GM23338 (cell line): ENCODE measurements at regions not wholly inside any gene's neighbourhood (a gene's known extent, or its start where the extent isn't known, plus 50 kb on each side); places are given as distances from the start of the nearest gene placed in this dataset.

Experiments used
- ATAC-seq: fragments of 200-7000 bp; cut with Tn5 transposase; 3 replicates; pipeline ENCODE4 v1.9.1; 2020
- DNase-seq: peaks from one replicate; pipeline ENCODE4 v3.0.0-alpha.2; 2015; ENCODE audit warnings: low spot score
- H2AFZ ChIP-seq: fragments of 200-600 bp; sonication (generic); 2 replicates; pipeline ENCODE4 v1.8.0; 2016; ENCODE audit warnings: antibody characterized with exemption, mild to moderate bottlenecking, moderate library complexity
- H3F3A ChIP-seq: fragments of 200-600 bp; sonication (generic); replicated peaks from 2 replicates; pipeline ENCODE4 v1.8.0; 2017; ENCODE audit warnings: antibody characterized with exemption, mixed run types, low read depth
- H3K27ac ChIP-seq: fragments of 200-600 bp; sonication (generic); 2 replicates; pipeline ENCODE4 v1.6.1; 2016; ENCODE audit warnings: low read depth
- H3K27me3 ChIP-seq: fragments of 200-600 bp; sonication (generic); 2 replicates; pipeline ENCODE4 v1.8.0; 2016; ENCODE audit warnings: mild to moderate bottlenecking, mixed run types, moderate library complexity; ENCODE audit not compliant: insufficient read depth
- H3K36me3 ChIP-seq: fragments of 200-600 bp; sonication (generic); 2 replicates; pipeline ENCODE4 v1.8.0; 2016; ENCODE audit warnings: mild to moderate bottlenecking; ENCODE audit not compliant: insufficient read depth
- H3K4me1 ChIP-seq: fragments of 200-600 bp; sonication (generic); 2 replicates; pipeline ENCODE4 v1.8.0; 2016; ENCODE audit warnings: mild to moderate bottlenecking, moderate library complexity; ENCODE audit not compliant: insufficient read depth
- H3K4me2 ChIP-seq: fragments of 200-600 bp; sonication (generic); 2 replicates; pipeline ENCODE4 v1.7.1; 2017; ENCODE audit warnings: mixed run types
- H3K4me3 ChIP-seq: fragments of 200-600 bp; sonication (generic); 2 replicates; pipeline ENCODE4 v1.6.1; 2016; ENCODE audit warnings: mixed run types
- H3K79me2 ChIP-seq: fragments of 200-600 bp; sonication (generic); replicated peaks from 2 replicates; pipeline ENCODE4 v1.8.0; 2017; ENCODE audit warnings: mild to moderate bottlenecking; ENCODE audit not compliant: insufficient read depth
- H3K9me2 ChIP-seq: fragments of 200-600 bp; sonication (generic); 2 replicates; pipeline ENCODE4 v1.8.0; 2017; ENCODE audit not compliant: insufficient read depth
- H4K20me1 ChIP-seq: fragments of 200-600 bp; sonication (generic); replicated peaks from 2 replicates; pipeline ENCODE4 v1.8.0; 2017; ENCODE audit warnings: mild to moderate bottlenecking; ENCODE audit not compliant: insufficient read depth
- H3K27ac Mint-ChIP-seq: 2 replicates; pipeline ENCODE4 v1.8.0; 2020; ENCODE audit warnings: inconsistent platforms, mild to moderate bottlenecking, moderate library complexity, mixed read lengths
- H3K27me3 Mint-ChIP-seq: 3 replicates; pipeline ENCODE4 v1.8.0; 2022; ENCODE audit warnings: low read depth, mild to moderate bottlenecking, moderate library complexity, mixed read lengths, inconsistent platforms; ENCODE audit not compliant: insufficient read depth, poor library complexity
- H3K36me3 Mint-ChIP-seq: 3 replicates; pipeline ENCODE4 v1.8.0; 2021; ENCODE audit warnings: low read depth, mild to moderate bottlenecking, inconsistent platforms, moderate library complexity, mixed read lengths
- H3K4me1 Mint-ChIP-seq: 3 replicates; pipeline ENCODE4 v1.8.0; 2020; ENCODE audit warnings: mild to moderate bottlenecking, inconsistent platforms, mixed read lengths
- H3K4me3 Mint-ChIP-seq: 3 replicates; pipeline ENCODE4 v1.8.0; 2021; ENCODE audit warnings: moderate library complexity, mild to moderate bottlenecking, inconsistent platforms, mixed read lengths
- H3K9me3 Mint-ChIP-seq: 3 replicates; pipeline ENCODE4 v1.8.0; 2020; ENCODE audit warnings: moderate library complexity, mild to moderate bottlenecking, inconsistent platforms, mixed read lengths
- CREB1 ChIP-seq: fragments of 250-450 bp; sonication (Bioruptor Pico); IDR thresholded peaks from 2 replicates; pipeline ENCODE4 v1.5.0; 2020; ENCODE audit warnings: low read depth, mild to moderate bottlenecking, moderate library complexity
- CTCF ChIP-seq, 2 experiments: fragments of 200-600 bp in 1 of 2; sonication (generic) in 1 of 2; conservative IDR thresholded peaks; 2 replicates each; pipeline versions ENCODE4 v1.5.1 to v1.6.1; 2016 to 2017; ENCODE audit warnings: antibody characterized with exemption in 2 of 2, low read depth in 2 of 2, mild to moderate bottlenecking in 2 of 2, moderate library complexity in 1 of 2
- EZH2phosphoT487 ChIP-seq: fragments of 200-600 bp; sonication (generic); IDR thresholded peaks from one replicate; pipeline ENCODE4 v1.8.1; 2018; ENCODE audit warnings: antibody characterized with exemption; ENCODE audit not compliant: unreplicated experiment
- POLR2AphosphoS5 ChIP-seq: IDR thresholded peaks from 2 replicates; pipeline ENCODE4 v1.6.1; 2016; ENCODE audit warnings: antibody characterized with exemption, low read depth
- ZNF114 ChIP-seq: fragments of 250-450 bp; sonication (Bioruptor Pico); IDR thresholded peaks from 2 replicates; pipeline ENCODE4 v1.5.0; 2020; ENCODE audit warnings: mild to moderate bottlenecking, moderate library complexity
- ZNF462 ChIP-seq: fragments of 250-450 bp; sonication (Bioruptor Pico); IDR thresholded peaks from 2 replicates; pipeline ENCODE4 v1.5.0; 2020; ENCODE audit warnings: mild to moderate bottlenecking, moderate library complexity

- Histone ChIP-seq H3K27me3 (no peaks in the 10 kb centered on the region), H3F3A (no peaks in the 10 kb centered on the region), H3K4me2 (no peak overlapping the region), H3K27ac (no peak overlapping the region), H3K4me1 (no peaks in the 10 kb centered on the region), H4K20me1 (no peaks in the 10 kb centered on the region), H3K79me2 (no peaks in the 10 kb centered on the region), H2AFZ (no peak overlapping the region), H3K4me3 (no peak overlapping the region), H3K9me2 (no peaks in the 10 kb centered on the region), H3K36me3 (no peaks in the 10 kb centered on the region)
- DNase-seq: no peak
- TF ChIP-seq ZNF462 (CRISPR knock-in tag) (no peak), CTCF (conservative IDR thresholded peaks at IDR 0.05; ENCODE audit: low read depth in 2 of 2) (no peak), ZNF114 (CRISPR knock-in tag) (no peak), CREB1 (CRISPR knock-in tag) (no peak), POLR2AphosphoS5 (no peak), EZH2phosphoT487 (no peak)
- no peak overlapping the region for H3K27ac Mint-ChIP-seq
- H3K4me3 Mint-ChIP-seq: no peak overlapping the region
- ATAC-seq: no peak
- H3K9me3 Mint-ChIP-seq: peaks cover 7% of the 10 kb centered on the region; the same call in 2 of the 3 replicates
- H3K36me3 Mint-ChIP-seq: peaks cover 5% of the 10 kb centered on the region; the same call in 2 of the 3 replicates
- H3K4me1 Mint-ChIP-seq: no peaks in the 10 kb centered on the region
- H3K27me3 Mint-ChIP-seq: peaks cover 6% of the 10 kb centered on the region
Observed at GRCh38 chr2:54040685-54041084, 69.9 kb upstream of the PSME4 start.
